IPS DF 19.7 (cell line): ENCODE measurements at regions not wholly inside any gene's neighbourhood (a gene's known extent, or its start where the extent isn't known, plus 50 kb on each side); places are given as distances from the start of the nearest gene placed in this dataset.
"Not testable (repeated sequence)": the region's sequence is repeated elsewhere in the genome, so short reads cannot be mapped to it uniquely, and the experiment has no call there.

ENCODE experiments used
- DNase-seq: peaks from one replicate; pipeline ENCODE4 v3.0.0-alpha.2; 2013; ENCODE audit warnings: low read depth, low spot score

GRCh38 chr5:27217155-27217956, 179.0 kb upstream of the CDH9 start:
- DNase-seq, result no peak

- DNase-seq, result no peak
These were observed 178.1 kb upstream of the CDH9 start for GRCh38 chr5:27216367-27216950.

GRCh38 chr5:27208051-27208450, 169.7 kb upstream of the CDH9 start:
- DNase-seq, result no peak

GRCh38 chr5:27191786-27192510, 153.6 kb upstream of the CDH9 start:
- no peak for DNase-seq

GRCh38 chr5:27172693-27173092, 134.3 kb upstream of the CDH9 start:
- DNase-seq, result no peak

- no peak for DNase-seq
These were observed 133.4 kb upstream of the CDH9 start for GRCh38 chr5:27171761-27172261.

GRCh38 chr5:27158775-27159174, 120.4 kb upstream of the CDH9 start:
- DNase-seq, result no peak

- DNase-seq, result no peak
These were observed 119.8 kb upstream of the CDH9 start for GRCh38 chr5:27158171-27158570.

GRCh38 chr5:27144456-27144855, 106.1 kb upstream of the CDH9 start:
- DNase-seq, result no peak

GRCh38 chr5:27140831-27141230, 102.4 kb upstream of the CDH9 start:
- no peak for DNase-seq

GRCh38 chr5:27130587-27130986, 92.2 kb upstream of the CDH9 start:
- DNase-seq, result no peak

GRCh38 chr5:27129926-27130325, 91.5 kb upstream of the CDH9 start:
- no peak for DNase-seq

- no peak for DNase-seq
These were observed 87.5 kb upstream of the CDH9 start for GRCh38 chr5:27125856-27126255.

GRCh38 chr5:27124590-27124989, 86.2 kb upstream of the CDH9 start:
- no peak for DNase-seq

- DNase-seq, result not testable (repeated sequence)
These were observed 81.4 kb upstream of the CDH9 start for GRCh38 chr5:27119736-27120321.

- no peak for DNase-seq
These were observed 65.1 kb upstream of the CDH9 start for GRCh38 chr5:27103486-27103885.

- DNase-seq, result not testable (repeated sequence)
These were observed 57.4 kb upstream of the CDH9 start for GRCh38 chr5:27095761-27096160.

GRCh38 chr5:27093279-27093678, 54.9 kb upstream of the CDH9 start:
- DNase-seq, result no peak

GRCh38 chr5:27091858-27092257, 53.5 kb upstream of the CDH9 start:
- no peak for DNase-seq

GRCh38 chr5:27088822-27089221, 50.4 kb upstream of the CDH9 start:
- DNase-seq, result not testable (repeated sequence)
